ENCODE measurements at regions not wholly inside any gene's neighbourhood (a gene's known extent, or its start where the extent isn't known, plus 50 kb on each side); places are given as distances from the start of the nearest gene placed in this dataset.

DNA sequence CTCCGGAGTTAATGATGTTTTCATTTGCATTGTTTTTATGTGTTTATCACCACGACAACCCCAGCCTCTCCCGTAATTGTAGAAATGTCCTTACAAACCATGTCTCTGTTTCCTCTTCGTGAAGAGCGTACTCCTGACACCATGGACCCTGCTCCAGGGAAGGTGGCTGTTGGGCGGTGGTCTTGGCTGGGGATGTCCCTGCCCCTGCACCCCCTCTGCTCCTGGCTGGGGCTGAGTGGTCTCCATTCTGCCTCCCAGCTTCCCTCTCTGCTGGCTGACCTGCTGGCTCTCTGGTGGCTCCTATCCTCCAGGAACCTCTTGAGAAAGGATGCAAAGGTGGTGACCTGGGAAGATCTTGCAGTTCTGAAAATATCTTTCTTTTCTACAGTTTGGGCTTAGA lies 81.1 kb downstream of the ASB1 start:
- TF ChIP-seq, protein P1, sequence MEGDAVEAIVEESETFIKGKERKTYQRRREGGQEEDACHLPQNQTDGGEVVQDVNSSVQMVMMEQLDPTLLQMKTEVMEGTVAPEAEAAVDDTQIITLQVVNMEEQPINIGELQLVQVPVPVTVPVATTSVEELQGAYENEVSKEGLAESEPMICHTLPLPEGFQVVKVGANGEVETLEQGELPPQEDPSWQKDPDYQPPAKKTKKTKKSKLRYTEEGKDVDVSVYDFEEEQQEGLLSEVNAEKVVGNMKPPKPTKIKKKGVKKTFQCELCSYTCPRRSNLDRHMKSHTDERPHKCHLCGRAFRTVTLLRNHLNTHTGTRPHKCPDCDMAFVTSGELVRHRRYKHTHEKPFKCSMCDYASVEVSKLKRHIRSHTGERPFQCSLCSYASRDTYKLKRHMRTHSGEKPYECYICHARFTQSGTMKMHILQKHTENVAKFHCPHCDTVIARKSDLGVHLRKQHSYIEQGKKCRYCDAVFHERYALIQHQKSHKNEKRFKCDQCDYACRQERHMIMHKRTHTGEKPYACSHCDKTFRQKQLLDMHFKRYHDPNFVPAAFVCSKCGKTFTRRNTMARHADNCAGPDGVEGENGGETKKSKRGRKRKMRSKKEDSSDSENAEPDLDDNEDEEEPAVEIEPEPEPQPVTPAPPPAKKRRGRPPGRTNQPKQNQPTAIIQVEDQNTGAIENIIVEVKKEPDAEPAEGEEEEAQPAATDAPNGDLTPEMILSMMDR (IDR thresholded peaks at IDR 0.05; ENCODE audit: control insufficient read depth, extremely low read depth, insufficient read depth): no peak
- no peak for DNase-seq (ENCODE audit: low read depth)

DNA sequence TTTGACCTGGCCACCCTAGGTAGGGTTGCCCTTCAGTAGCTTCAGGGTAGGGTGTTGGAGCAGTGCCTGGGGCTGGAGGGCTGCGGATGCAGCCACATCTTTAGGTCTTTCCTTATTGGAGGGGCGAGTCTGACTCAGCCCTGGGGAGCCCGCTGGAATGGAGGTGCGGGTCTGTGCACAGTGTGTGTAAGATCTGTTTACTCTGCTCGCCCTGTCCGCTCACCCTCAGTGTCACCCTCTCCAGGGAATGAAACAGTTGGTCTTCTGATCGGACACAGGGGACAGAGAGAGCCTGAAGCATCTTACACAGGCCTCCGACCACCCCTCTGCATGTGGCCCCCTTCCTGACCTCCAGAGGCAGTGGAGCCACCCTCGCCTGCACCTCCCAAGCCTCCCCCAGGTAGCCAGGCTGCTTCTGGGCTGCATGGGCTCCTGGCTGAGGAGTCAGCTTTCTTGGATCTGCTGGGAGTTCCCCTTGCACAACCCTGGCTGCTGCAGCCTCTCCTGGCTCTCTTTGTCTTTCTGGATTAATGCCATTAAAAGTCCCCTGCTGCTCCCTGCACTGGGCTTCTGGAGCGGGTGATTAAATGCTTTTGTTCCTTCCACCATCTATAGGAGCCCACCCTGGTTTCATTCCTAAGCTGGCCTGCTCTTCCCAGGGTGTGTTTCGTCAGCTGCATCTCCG lies 82.6 kb downstream of the ASB1 start:
- H3K4me3 ChIP-seq (ENCODE audit: low read depth, low read length): no peak overlapping the region
- no peak for DNase-seq (ENCODE audit: low read depth)
- TF ChIP-seq, protein P1 (IDR thresholded peaks at IDR 0.05; ENCODE audit: control insufficient read depth, extremely low read depth, insufficient read depth): no peak

More for the DNA sequence above, 81.1 kb downstream of the ASB1 start:
- H3K4me3 ChIP-seq (ENCODE audit: low read depth, low read length): no peak overlapping the region

DNA sequence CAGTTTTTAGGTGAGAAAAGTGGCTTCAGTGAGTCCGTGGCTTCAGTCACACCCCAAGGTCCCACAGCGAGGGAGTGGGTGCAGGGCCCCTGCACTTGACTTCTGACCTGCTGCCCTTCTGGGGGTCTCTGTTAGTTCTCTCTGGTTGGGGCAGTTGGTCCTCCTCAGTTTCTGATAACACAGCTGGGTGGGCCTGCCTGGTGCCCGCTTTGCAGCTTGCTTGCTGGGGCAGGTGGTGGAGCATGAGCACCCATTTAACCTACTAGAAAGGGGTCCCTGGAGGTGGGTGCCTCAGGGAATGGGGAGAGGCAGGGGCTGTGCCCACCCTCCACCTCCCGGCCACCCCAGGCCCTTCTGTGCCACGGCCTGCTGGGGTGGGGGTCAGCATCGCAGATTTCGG lies 83.2 kb downstream of the ASB1 start:
- no peak overlapping the region for H3K4me3 ChIP-seq (ENCODE audit: low read depth, low read length)
- TF ChIP-seq, protein P1 (IDR thresholded peaks at IDR 0.05; ENCODE audit: control insufficient read depth, extremely low read depth, insufficient read depth): no peak
- DNase-seq (ENCODE audit: low read depth): no peak

DNA sequence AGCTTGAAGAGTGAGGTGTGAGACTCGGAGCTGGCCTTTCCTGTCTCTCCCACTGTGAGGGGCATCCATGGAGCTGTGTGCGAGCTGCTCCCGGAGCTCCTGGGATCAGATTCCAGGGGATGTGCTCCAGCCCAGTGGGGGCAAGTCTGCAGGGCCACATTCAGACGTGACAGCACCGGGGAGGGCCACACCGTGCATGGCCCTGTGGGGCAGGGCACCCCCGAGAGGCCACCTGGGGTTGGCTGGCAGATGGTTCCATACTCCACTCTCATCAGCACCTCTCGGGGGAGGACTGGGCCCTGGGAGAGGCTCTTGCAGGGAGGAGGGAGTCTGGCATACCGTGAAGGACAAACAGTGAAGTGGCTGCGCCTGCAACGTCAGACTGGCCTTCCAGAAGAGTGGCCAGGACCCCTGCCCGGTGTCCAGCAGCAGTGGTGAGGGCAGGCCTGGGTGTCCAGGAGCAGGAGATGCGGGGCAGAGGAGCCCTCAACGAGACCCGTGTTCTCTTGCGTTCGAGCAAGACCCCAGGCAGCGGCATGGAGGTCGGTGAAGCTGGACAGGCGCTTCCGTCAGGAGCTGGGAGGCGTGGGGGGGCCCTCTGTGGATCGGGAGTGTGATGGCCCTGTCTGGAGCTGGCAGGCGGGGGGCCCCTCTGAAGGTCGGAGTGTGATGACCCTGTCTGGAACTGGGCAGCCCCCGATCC lies 84.3 kb downstream of the ASB1 start:
- no peak overlapping the region for H3K4me3 ChIP-seq (ENCODE audit: low read depth, low read length)
- TF ChIP-seq, protein P1 (IDR thresholded peaks at IDR 0.05; ENCODE audit: control insufficient read depth, extremely low read depth, insufficient read depth): no peak
- DNase-seq (ENCODE audit: low read depth): no peak

DNA sequence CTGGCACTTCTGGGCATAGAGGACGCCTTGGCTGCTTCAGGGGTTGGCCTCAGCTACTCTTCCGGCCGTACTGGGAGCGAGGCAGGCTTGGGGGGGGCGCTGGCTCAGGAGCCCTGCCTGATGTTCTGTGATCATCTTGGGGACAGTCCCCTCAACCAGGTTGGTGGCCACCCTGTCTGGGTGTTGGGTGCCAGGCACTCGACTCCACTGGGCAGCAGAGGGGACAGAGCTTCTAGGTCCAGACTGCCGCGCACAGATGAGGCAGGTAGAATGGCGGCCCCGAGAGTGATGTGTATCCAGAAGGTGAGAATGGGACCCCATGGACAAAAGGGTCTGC lies 84.9 kb downstream of the ASB1 start:
- no peak for DNase-seq (ENCODE audit: low read depth)
- TF ChIP-seq, protein P1 (IDR thresholded peaks at IDR 0.05; ENCODE audit: control insufficient read depth, extremely low read depth, insufficient read depth): no peak
- no peak overlapping the region for H3K4me3 ChIP-seq (ENCODE audit: low read depth, low read length)

DNA sequence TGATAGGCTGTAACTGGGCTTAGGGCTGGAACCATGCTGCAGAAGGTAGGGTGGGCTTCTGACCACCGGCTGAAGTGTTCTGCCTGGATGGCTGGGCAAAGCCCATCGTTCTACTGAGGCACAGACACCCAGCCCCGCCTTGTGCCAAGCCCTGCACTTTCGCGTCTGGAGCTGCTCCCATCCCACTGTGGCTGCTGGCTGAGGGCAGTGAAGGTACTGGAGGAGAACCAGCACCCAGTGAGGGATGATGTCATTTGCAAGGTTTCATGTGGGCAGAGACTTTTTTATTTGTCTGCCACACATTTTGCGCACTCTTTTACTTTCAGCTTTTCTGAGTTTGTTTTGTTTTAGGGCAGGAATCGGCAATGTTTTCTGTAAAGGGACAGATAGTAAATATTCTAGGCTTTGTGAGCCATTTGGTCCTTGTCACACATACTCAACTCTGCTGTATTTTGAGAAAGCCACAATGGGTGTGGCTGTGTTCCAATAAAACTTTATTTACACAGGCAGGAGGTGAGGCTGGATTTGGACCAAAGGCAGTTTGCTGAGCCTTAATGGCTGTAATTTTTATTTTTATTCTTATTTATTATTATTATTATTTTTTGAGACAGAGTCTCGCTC lies 85.6 kb downstream of the ASB1 start:
- TF ChIP-seq, protein P1 (IDR thresholded peaks at IDR 0.05; ENCODE audit: control insufficient read depth, extremely low read depth, insufficient read depth): no peak
- DNase-seq (ENCODE audit: low read depth): no peak
- no peak overlapping the region for H3K4me3 ChIP-seq (ENCODE audit: low read depth, low read length)
